ENCODE measurements at regions not wholly inside any gene's neighbourhood (a gene's known extent, or its start where the extent isn't known, plus 50 kb on each side); places are given as distances from the start of the nearest gene placed in this dataset.

DNA sequence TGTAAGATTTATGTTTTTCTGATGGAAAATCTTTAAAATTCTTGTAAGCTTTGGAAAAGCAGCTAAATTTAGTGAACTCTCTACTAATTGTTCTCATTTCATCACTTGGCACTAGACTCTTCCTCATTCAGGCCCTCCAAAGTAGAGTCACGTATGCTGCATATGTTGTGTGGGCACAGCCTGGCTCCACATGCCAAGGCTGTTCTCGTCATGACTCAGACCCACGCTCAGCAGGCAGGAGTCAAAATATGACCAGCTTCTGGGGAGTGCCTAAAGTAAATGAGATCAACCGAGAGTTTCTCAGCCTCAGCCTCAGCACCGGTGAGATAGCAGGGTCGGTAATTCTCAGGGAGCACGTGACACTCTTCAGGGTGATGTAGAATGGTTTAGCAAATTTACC lies 1672.9 kb downstream of the REEP3 start:
- TF ChIP-seq, protein P1, sequence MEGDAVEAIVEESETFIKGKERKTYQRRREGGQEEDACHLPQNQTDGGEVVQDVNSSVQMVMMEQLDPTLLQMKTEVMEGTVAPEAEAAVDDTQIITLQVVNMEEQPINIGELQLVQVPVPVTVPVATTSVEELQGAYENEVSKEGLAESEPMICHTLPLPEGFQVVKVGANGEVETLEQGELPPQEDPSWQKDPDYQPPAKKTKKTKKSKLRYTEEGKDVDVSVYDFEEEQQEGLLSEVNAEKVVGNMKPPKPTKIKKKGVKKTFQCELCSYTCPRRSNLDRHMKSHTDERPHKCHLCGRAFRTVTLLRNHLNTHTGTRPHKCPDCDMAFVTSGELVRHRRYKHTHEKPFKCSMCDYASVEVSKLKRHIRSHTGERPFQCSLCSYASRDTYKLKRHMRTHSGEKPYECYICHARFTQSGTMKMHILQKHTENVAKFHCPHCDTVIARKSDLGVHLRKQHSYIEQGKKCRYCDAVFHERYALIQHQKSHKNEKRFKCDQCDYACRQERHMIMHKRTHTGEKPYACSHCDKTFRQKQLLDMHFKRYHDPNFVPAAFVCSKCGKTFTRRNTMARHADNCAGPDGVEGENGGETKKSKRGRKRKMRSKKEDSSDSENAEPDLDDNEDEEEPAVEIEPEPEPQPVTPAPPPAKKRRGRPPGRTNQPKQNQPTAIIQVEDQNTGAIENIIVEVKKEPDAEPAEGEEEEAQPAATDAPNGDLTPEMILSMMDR (IDR thresholded peaks at IDR 0.05; ENCODE audit: unreplicated experiment): no peak
- H3K4me1 Mint-ChIP-seq (ENCODE audit: low read depth, unreplicated experiment): peaks cover 8% of the 10 kb centered on the region
- no peak overlapping the region for H3K27ac Mint-ChIP-seq (ENCODE audit: unreplicated experiment)
- peak; percentile 10 for DNase-seq
- intact Hi-C loops (cut with micrococcal nuclease; ENCODE audit: unreplicated experiment): no loop called here
- no peak overlapping the region for H3K4me3 Mint-ChIP-seq (ENCODE audit: low read depth, unreplicated experiment)
- H3K9me3 Mint-ChIP-seq (ENCODE audit: low read depth, unreplicated experiment): no peaks in the 10 kb centered on the region
- no peaks in the 10 kb centered on the region for H3K27me3 Mint-ChIP-seq (ENCODE audit: unreplicated experiment)
- no TSS peak for BruUV-seq (replicated peaks)
- CTCF ChIA-PET: no interaction called here
- H3K36me3 Mint-ChIP-seq (ENCODE audit: insufficient read depth, unreplicated experiment): no peaks in the 10 kb centered on the region

DNA sequence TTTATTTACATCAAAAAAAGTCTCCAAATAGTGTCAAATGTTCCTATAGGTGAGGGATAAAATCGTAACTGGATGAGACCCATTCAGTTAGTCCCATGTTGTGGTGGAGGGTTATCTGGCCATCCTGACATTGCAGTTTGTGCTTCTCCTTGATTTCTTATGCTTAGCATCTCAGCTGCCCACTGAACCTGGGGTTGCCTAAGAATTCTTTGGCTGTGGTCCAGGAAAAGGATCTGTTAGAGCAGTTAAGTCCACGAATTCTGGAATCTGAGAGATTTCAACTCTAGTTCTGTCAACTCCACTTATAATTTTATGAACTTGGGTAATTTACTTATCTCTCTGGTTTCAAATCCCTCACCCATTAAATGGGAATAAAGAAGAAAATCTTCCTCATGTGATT lies 1673.4 kb downstream of the REEP3 start:
- Mint-ChIP-seq H3K9me3 (ENCODE audit: low read depth, unreplicated experiment) (no peaks in the 10 kb centered on the region), H3K4me3 (ENCODE audit: low read depth, unreplicated experiment) (no peak overlapping the region), H3K36me3 (ENCODE audit: insufficient read depth, unreplicated experiment) (no peaks in the 10 kb centered on the region), H3K27ac (ENCODE audit: unreplicated experiment) (no peak overlapping the region), H3K4me1 (ENCODE audit: low read depth, unreplicated experiment) (peaks cover 8% of the 10 kb centered on the region), H3K27me3 (ENCODE audit: unreplicated experiment) (no peaks in the 10 kb centered on the region)
- CTCF ChIA-PET: no interaction called here
- intact Hi-C loops (cut with micrococcal nuclease; ENCODE audit: unreplicated experiment): no loop called here
- no peak for DNase-seq
- BruUV-seq (replicated peaks): no TSS peak
- TF ChIP-seq, protein P1 (IDR thresholded peaks at IDR 0.05; ENCODE audit: unreplicated experiment): no peak

DNA sequence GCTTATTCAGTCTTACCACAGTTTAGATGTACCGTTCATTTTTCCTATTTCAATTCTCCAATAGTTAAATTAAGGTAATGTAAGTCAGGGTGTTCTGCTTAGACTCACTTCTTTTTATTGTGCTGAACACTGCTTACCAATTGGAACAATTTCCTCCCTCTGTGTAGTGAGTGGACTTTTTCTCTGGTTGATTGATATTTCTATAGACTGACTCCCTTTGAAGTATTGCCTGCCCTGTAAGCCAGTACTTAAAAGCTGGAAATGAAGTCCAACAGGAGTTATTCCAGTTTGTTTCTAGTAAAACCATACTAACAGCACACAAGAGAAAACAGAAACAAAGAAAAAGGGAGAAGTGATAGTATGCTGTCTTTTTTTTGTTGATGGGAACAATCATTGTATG lies 1674.9 kb downstream of the REEP3 start:
- TF ChIP-seq, protein P1 (IDR thresholded peaks at IDR 0.05; ENCODE audit: unreplicated experiment): no peak
- no peak overlapping the region for H3K4me3 Mint-ChIP-seq (ENCODE audit: low read depth, unreplicated experiment)
- CTCF ChIA-PET: no interaction called here

DNA sequence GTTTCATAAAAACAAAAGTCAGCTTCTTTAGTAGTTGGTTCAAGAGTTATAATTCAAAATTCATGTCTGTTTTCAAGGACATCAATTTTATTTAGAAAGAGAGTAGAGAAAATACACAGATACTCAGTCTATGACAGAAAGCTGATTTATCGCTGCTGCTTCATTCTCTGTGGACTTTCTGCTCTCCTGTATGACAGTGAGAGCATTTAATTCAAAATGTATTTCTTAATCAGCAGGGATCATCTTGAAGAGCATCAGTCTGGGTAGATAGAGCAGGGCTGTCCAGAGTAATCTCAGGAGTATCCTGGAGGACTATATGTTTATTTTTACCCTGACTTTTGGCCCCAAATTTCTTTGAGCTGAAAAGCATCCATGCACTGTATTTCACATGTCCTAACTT lies 1676.7 kb downstream of the REEP3 start:
- H3K27ac Mint-ChIP-seq (ENCODE audit: unreplicated experiment): no peak overlapping the region
- H3K4me1 Mint-ChIP-seq (ENCODE audit: low read depth, unreplicated experiment): peaks cover 8% of the 10 kb centered on the region
- H3K9me3 Mint-ChIP-seq (ENCODE audit: low read depth, unreplicated experiment): no peaks in the 10 kb centered on the region
- no peaks in the 10 kb centered on the region for H3K27me3 Mint-ChIP-seq (ENCODE audit: unreplicated experiment)
- no peak overlapping the region for H3K4me3 Mint-ChIP-seq (ENCODE audit: low read depth, unreplicated experiment)
- DNase-seq: no peak
- TF ChIP-seq, protein P1 (IDR thresholded peaks at IDR 0.05; ENCODE audit: unreplicated experiment): no peak
- H3K36me3 Mint-ChIP-seq (ENCODE audit: insufficient read depth, unreplicated experiment): no peaks in the 10 kb centered on the region
- intact Hi-C loops (cut with micrococcal nuclease; ENCODE audit: unreplicated experiment): no loop called here
- no TSS peak for BruUV-seq (replicated peaks)
- CTCF ChIA-PET: no interaction called here

More for the DNA sequence above, 1674.9 kb downstream of the REEP3 start:
- no peak for DNase-seq
- BruUV-seq (replicated peaks): no TSS peak
- H3K36me3 Mint-ChIP-seq (ENCODE audit: insufficient read depth, unreplicated experiment): no peaks in the 10 kb centered on the region
- no peak overlapping the region for H3K27ac Mint-ChIP-seq (ENCODE audit: unreplicated experiment)
- no peaks in the 10 kb centered on the region for H3K27me3 Mint-ChIP-seq (ENCODE audit: unreplicated experiment)
- H3K9me3 Mint-ChIP-seq (ENCODE audit: low read depth, unreplicated experiment): no peaks in the 10 kb centered on the region
- intact Hi-C loops (cut with micrococcal nuclease; ENCODE audit: unreplicated experiment): no loop called here
- H3K4me1 Mint-ChIP-seq (ENCODE audit: low read depth, unreplicated experiment): peaks cover 8% of the 10 kb centered on the region

DNA sequence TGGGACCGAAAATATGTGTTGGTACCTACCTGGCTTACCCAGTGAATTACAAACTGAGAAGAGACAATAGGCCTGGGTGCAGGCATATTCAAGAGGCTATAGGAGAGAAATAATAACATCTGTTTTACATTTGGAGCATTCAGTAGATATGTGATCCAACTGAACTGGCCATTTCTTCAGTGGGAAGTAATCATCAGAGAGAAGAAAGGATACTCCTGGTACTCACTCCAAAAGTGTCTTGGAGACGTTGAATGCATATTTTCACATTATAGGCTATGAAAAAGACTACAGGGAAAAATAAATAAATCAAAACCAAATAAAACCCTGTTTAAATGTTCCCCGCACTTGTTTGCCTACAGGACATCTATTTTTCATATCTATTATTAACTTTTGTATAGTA lies 1680.3 kb downstream of the REEP3 start:
- Mint-ChIP-seq H3K4me1 (ENCODE audit: low read depth, unreplicated experiment) (no peaks in the 10 kb centered on the region), H3K27me3 (ENCODE audit: unreplicated experiment) (no peaks in the 10 kb centered on the region), H3K27ac (ENCODE audit: unreplicated experiment) (no peak overlapping the region), H3K36me3 (ENCODE audit: insufficient read depth, unreplicated experiment) (no peaks in the 10 kb centered on the region), H3K9me3 (ENCODE audit: low read depth, unreplicated experiment) (no peaks in the 10 kb centered on the region), H3K4me3 (ENCODE audit: low read depth, unreplicated experiment) (no peak overlapping the region)
- no peak for DNase-seq
- CTCF ChIA-PET: no interaction called here
- BruUV-seq (replicated peaks): no TSS peak
- intact Hi-C loops (cut with micrococcal nuclease; ENCODE audit: unreplicated experiment): no loop called here
- TF ChIP-seq, protein P1 (IDR thresholded peaks at IDR 0.05; ENCODE audit: unreplicated experiment): no peak
